HCT116 (cell line): ENCODE measurements at regions not wholly inside any gene's neighbourhood (a gene's known extent, or its start where the extent isn't known, plus 50 kb on each side); places are given as distances from the start of the nearest gene placed in this dataset.
"Not testable (repeated sequence)": the region's sequence is repeated elsewhere in the genome, so short reads cannot be mapped to it uniquely, and the experiment has no call there.

Source experiments
- ATAC-seq: fragments of 200-7000 bp; cut with Tn5 transposase; 2 replicates; pipeline ENCODE4 v1.9.1; 2020; ENCODE audit warnings: mild to moderate bottlenecking, moderate library complexity
- BruUV-seq: library from RNA; stranded (reverse); fragments of 400-500 nt; replicated peaks from 2 replicates; lab custom pipeline; 2021; lab: Mats Ljungman, UMichigan
- CTCF ChIA-PET: fragments of 300-600 bp; sonication (Branson Sonifier 250); formaldehyde crosslinking; loops from one replicate; lab custom pipeline; 2021; ENCODE audit warnings: antibody characterized with exemption; lab: Charles Lee
- POLR2A ChIA-PET: fragments of 300-600, 350-600 bp; sonication (Branson Sonifier 250); formaldehyde crosslinking; loops from one replicate; lab custom pipeline; 2021; ENCODE audit warnings: antibody characterized with exemption; lab: Charles Lee
- RAD21 ChIA-PET, 2 experiments: fragments of 300-600 bp; sonication (Branson Sonifier 250); formaldehyde crosslinking; loops; one replicate each; lab custom pipeline; 2023; ENCODE audit warnings: low total read pairs in 2 of 2; ENCODE audit not compliant: uncharacterized antibody in 2 of 2, unreplicated experiment in 2 of 2, low non-redundant PET in 1 of 2; lab: Charles Lee
- DNase-seq: peaks from one replicate; pipeline ENCODE4 v3.0.0-alpha.2; 2010; ENCODE audit warnings: low read depth, low spot score
- H2AFZ ChIP-seq: fragments of 200-600 bp; shearing (Covaris generic), sonication (generic); 2 replicates; pipeline ENCODE4 v1.6.1; 2017; ENCODE audit warnings: low read depth, mixed run types, mixed read lengths, antibody characterized with exemption, low read length; ENCODE audit not compliant: poor library complexity, severe bottlenecking
- H3K27ac ChIP-seq: 2 replicates; pipeline ENCODE4 v1.5.1; 2012; ENCODE audit warnings: low read depth, low read length
- H3K27me3 ChIP-seq: fragments of 200-600 bp; sonication (generic); 2 replicates; pipeline ENCODE4 v1.6.1; 2016; ENCODE audit warnings: mixed run types, low read length, mixed read lengths; ENCODE audit not compliant: insufficient read depth
- H3K36me3 ChIP-seq, 2 experiments: fragments of 200-500 bp in 1 of 2; fragments of 200-600 bp in 1 of 2; sonication (Bioruptor generic) in 1 of 2; sonication (generic) in 1 of 2; 2 replicates each; pipeline versions ENCODE4 v1.5.1 to v1.6.1; 2014 to 2016; ENCODE audit warnings: low read length in 2 of 2, inconsistent platforms in 1 of 2, mixed read lengths in 1 of 2, mixed run types in 1 of 2; ENCODE audit not compliant: insufficient read depth in 2 of 2, control insufficient read depth in 1 of 2
- H3K4me1 ChIP-seq, 2 experiments: fragments of 200-600 bp in 1 of 2; sonication (generic) in 1 of 2; 2 replicates each; pipeline versions ENCODE4 v1.5.1 to v1.6.1; 2012 to 2017; ENCODE audit warnings: low read length in 2 of 2, inconsistent platforms in 1 of 2, mild to moderate bottlenecking in 1 of 2, mixed read lengths in 1 of 2, mixed run types in 1 of 2, moderate library complexity in 1 of 2; ENCODE audit not compliant: insufficient read depth in 2 of 2, control insufficient read depth in 1 of 2
- H3K4me2 ChIP-seq: fragments of 200-600 bp; sonication (generic); 2 replicates; pipeline ENCODE4 v1.6.1; 2017; ENCODE audit warnings: mixed run types, low read length, mixed read lengths
- H3K4me3 ChIP-seq, 2 experiments: fragments of 200-600 bp in 1 of 2; sonication (generic) in 1 of 2; replicated peaks in 1 of 2; 2 replicates each; pipeline ENCODE4 v1.5.1; 2011 to 2016; ENCODE audit warnings: low read length in 2 of 2, control low read depth in 1 of 2, low read depth in 1 of 2, mild to moderate bottlenecking in 1 of 2, mixed read lengths in 1 of 2, mixed run types in 1 of 2
- H3K79me2 ChIP-seq: fragments of 200-600 bp; sonication (generic); 2 replicates; pipeline ENCODE4 v1.6.1; 2017; ENCODE audit warnings: mild to moderate bottlenecking, mixed run types, low read length, moderate library complexity, mixed read lengths; ENCODE audit not compliant: insufficient read depth
- H3K9ac ChIP-seq: fragments of 200-600 bp; sonication (generic); 2 replicates; pipeline ENCODE4 v1.6.1; 2016; ENCODE audit warnings: low read length, mixed read lengths
- H3K9me2 ChIP-seq: fragments of 200-600 bp; sonication (generic), shearing (Covaris generic); 2 replicates; pipeline ENCODE4 v1.6.1; 2017; ENCODE audit warnings: mixed run types, mild to moderate bottlenecking, moderate library complexity; ENCODE audit not compliant: insufficient read depth
- H3K9me3 ChIP-seq, 2 experiments: fragments of 200-500 bp in 1 of 2; fragments of 200-600 bp in 1 of 2; sonication (Bioruptor generic) in 1 of 2; sonication (generic) in 1 of 2; 2 replicates each; pipeline ENCODE4 v1.6.1; 2014 to 2017; ENCODE audit warnings: low read length in 2 of 2, mixed read lengths in 2 of 2, inconsistent platforms in 1 of 2, low read depth in 1 of 2, mild to moderate bottlenecking in 1 of 2, mixed run types in 1 of 2, moderate library complexity in 1 of 2; ENCODE audit not compliant: control insufficient read depth in 1 of 2, insufficient read depth in 1 of 2
- H4K20me1 ChIP-seq: fragments of 200-600 bp; sonication (generic), shearing (Covaris generic); 2 replicates; pipeline ENCODE4 v1.6.1; 2017; ENCODE audit warnings: mixed run types, mild to moderate bottlenecking, moderate library complexity; ENCODE audit not compliant: insufficient read depth
- CBX3 ChIP-seq: IDR thresholded peaks from 2 replicates; pipeline ENCODE4 v1.6.1; 2012; ENCODE audit warnings: low read depth
- CEBPB ChIP-seq: IDR thresholded peaks from 2 replicates; pipeline ENCODE4 v1.6.1; 2012; ENCODE audit warnings: low read depth
- CTCF ChIP-seq, 3 experiments: fragments of 200-600 bp in 1 of 3; sonication (generic) in 1 of 3; IDR thresholded peaks in 2 of 3; conservative IDR thresholded peaks in 1 of 3; 2 replicates each; pipeline ENCODE4 v1.5.1; 2012 to 2017; ENCODE audit warnings: low read depth in 2 of 3, low read length in 2 of 3, antibody characterized with exemption in 1 of 3, borderline replicate concordance in 1 of 3, control low read depth in 1 of 3, mild to moderate bottlenecking in 1 of 3, mixed read lengths in 1 of 3, mixed run types in 1 of 3, moderate library complexity in 1 of 3; ENCODE audit not compliant: insufficient read depth in 1 of 3
- EZH2 ChIP-seq: fragments of 200-600 bp; sonication (generic); IDR thresholded peaks from 2 replicates; pipeline ENCODE4 v1.6.1; 2017; ENCODE audit warnings: antibody characterized with exemption, mixed run types
- EZH2phosphoT487 ChIP-seq: fragments of 200-600 bp; IDR thresholded peaks from 2 replicates; pipeline ENCODE4 v1.6.1; 2018; ENCODE audit warnings: antibody characterized with exemption, borderline replicate concordance
- JUND ChIP-seq: IDR thresholded peaks from 2 replicates; pipeline ENCODE4 v1.6.1; 2012
- POLR2A ChIP-seq: IDR thresholded peaks from 2 replicates; pipeline ENCODE4 v1.7.0; 2011; ENCODE audit warnings: borderline replicate concordance; ENCODE audit not compliant: insufficient read depth, insufficient read length; ENCODE audit errors: extremely low read depth
- POLR2AphosphoS5 ChIP-seq: IDR thresholded peaks from 2 replicates; pipeline ENCODE4 v1.6.1; 2011; ENCODE audit warnings: mild to moderate bottlenecking, low read depth, low read length, moderate library complexity
- RAD21 ChIP-seq: IDR thresholded peaks from 2 replicates; pipeline ENCODE4 v1.6.1; 2012; ENCODE audit warnings: low read depth, mild to moderate bottlenecking
- SP1 ChIP-seq: IDR thresholded peaks from 2 replicates; pipeline ENCODE4 v1.6.1; 2012; ENCODE audit warnings: low read depth
- SRF ChIP-seq: IDR thresholded peaks from 2 replicates; pipeline ENCODE4 v1.6.1; 2012; ENCODE audit warnings: low read depth
- TCF7L2 ChIP-seq: IDR thresholded peaks from 2 replicates; pipeline ENCODE4 v1.7.0; 2011; ENCODE audit warnings: borderline replicate concordance, inconsistent platforms; ENCODE audit not compliant: insufficient read depth, insufficient read length; ENCODE audit errors: extremely low read depth
- YY1 ChIP-seq: IDR thresholded peaks from 2 replicates; pipeline ENCODE4 v1.6.1; 2011; ENCODE audit warnings: low read length, low read depth, moderate library complexity, mild to moderate bottlenecking; ENCODE audit not compliant: insufficient replicate concordance; ENCODE audit errors: extremely low read depth
- ZFX ChIP-seq: fragments of 450-650 bp; IDR thresholded peaks from 2 replicates; pipeline ENCODE4 v1.6.1; 2017
- intact Hi-C: fragments of 100-400 bp; cut with micrococcal nuclease; formaldehyde crosslinking; loops from 2 replicates; pipeline ENCODE4 v1.10.0; 2022
- TF ChIP-seq, protein P1 (sequence below): IDR thresholded peaks from 2 replicates; pipeline ENCODE4 v1.6.1; 2011; ENCODE audit warnings: mild to moderate bottlenecking, low read length, moderate library complexity; ENCODE audit not compliant: insufficient replicate concordance; ENCODE audit errors: extremely low read depth
- TF ChIP-seq, protein P2 (sequence below): IDR thresholded peaks from 2 replicates; pipeline ENCODE4 v1.6.1; 2012

DNA sequence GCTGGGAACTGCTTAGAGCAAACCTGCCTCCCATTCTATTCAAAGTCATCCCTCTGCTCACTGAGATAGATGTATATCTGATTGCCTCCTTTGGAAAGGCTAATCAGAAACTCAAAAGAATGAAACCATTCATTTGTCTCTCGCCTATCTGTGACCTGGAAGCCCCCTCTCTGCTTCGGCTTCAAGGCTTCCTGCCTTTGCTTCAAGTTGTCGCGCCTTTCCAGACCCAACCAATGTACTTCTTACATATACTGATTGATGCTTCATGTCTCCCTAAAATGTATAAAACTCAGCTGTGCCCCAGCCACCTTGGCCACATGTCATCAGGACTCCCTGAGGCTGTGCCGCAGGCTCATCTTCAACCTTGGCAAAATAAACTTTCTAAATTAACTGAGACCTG lies 111.9 kb upstream of the BMP2K start:
- H3K9ac ChIP-seq, H3K9me3 ChIP-seq, H3K4me3 ChIP-seq, POLR2A ChIA-PET, H3K4me1 ChIP-seq, BruUV-seq, ATAC-seq, H3K4me2 ChIP-seq, CTCF ChIA-PET, H3K79me2 ChIP-seq, H3K27ac ChIP-seq, intact Hi-C loops, H2AFZ ChIP-seq, H4K20me1 ChIP-seq, RAD21 ChIA-PET, H3K9me2 ChIP-seq, H3K27me3 ChIP-seq, DNase-seq, H3K36me3 ChIP-seq: not testable (repeated sequence)

DNA sequence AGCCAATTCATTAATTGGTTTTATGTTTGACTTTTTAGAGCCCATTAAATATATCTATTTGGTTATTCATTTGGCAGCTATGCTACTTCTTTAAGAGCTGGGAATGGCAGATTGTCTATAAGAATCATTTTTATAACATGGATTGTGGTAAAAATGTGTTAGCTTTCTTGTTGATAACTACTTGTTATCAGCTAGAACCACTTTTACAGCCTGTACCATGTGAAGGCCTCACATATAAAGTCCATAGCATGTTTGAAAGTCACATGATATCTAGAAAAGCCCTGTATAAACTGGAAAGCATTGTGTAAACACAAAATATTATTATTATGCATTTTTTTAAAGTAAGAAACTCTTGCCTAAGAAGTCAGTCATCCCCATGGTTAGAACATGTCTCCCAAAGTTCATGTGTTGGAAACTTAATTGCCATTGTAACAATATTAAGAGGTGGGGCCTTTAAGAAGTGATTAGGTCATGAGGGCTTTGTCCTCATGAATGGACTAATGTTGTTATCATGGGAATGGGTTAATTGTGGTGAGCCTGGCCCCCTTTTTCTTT lies 110.9 kb upstream of the BMP2K start:
- H3K79me2 ChIP-seq: no peaks in the 10 kb centered on the region
- no peaks in the 10 kb centered on the region for H3K9me2 ChIP-seq
- no peaks in the 10 kb centered on the region for H4K20me1 ChIP-seq
- no peak for DNase-seq
- no peak overlapping the region for H2AFZ ChIP-seq
- H3K36me3 ChIP-seq: no peaks in the 10 kb centered on the region
- POLR2A ChIA-PET: no interaction called here
- H3K9me3 ChIP-seq: no peaks in the 10 kb centered on the region
- no peak overlapping the region for H3K27ac ChIP-seq
- H3K9ac ChIP-seq: no peak overlapping the region
- BruUV-seq: no TSS peak
- no peak for ATAC-seq
- CTCF ChIA-PET: no interaction called here
- RAD21 ChIA-PET: no interaction called here
- H3K4me1 ChIP-seq: no peaks in the 10 kb centered on the region
- H3K27me3 ChIP-seq: no peaks in the 10 kb centered on the region
- H3K4me3 ChIP-seq: no peak overlapping the region
- no peak overlapping the region for H3K4me2 ChIP-seq
- intact Hi-C loops: no loop called here
- no peak for TF ChIP-seq JUND
- no peak for TF ChIP-seq POLR2AphosphoS5
- no peak for TF ChIP-seq SP1
- no peak for TF ChIP-seq RAD21
- TF ChIP-seq CTCF (IDR thresholded peaks at IDR 0.05 in 2 of 3, conservative IDR thresholded peaks at IDR 0.05 in 1 of 3; ENCODE audit: borderline replicate concordance in 1 of 3, insufficient read depth in 1 of 3, low read depth in 2 of 3, low read length in 2 of 3): no peak
- TF ChIP-seq CBX3: no peak
- no peak for TF ChIP-seq EZH2phosphoT487
- TF ChIP-seq, protein P1, sequence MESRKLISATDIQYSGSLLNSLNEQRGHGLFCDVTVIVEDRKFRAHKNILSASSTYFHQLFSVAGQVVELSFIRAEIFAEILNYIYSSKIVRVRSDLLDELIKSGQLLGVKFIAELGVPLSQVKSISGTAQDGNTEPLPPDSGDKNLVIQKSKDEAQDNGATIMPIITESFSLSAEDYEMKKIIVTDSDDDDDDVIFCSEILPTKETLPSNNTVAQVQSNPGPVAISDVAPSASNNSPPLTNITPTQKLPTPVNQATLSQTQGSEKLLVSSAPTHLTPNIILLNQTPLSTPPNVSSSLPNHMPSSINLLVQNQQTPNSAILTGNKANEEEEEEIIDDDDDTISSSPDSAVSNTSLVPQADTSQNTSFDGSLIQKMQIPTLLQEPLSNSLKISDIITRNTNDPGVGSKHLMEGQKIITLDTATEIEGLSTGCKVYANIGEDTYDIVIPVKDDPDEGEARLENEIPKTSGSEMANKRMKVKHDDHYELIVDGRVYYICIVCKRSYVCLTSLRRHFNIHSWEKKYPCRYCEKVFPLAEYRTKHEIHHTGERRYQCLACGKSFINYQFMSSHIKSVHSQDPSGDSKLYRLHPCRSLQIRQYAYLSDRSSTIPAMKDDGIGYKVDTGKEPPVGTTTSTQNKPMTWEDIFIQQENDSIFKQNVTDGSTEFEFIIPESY: no peak
- TF ChIP-seq EZH2: no peak
- TF ChIP-seq ZFX: no peak
- TF ChIP-seq POLR2A: no peak
- TF ChIP-seq SRF: no peak
- TF ChIP-seq TCF7L2: no peak
- TF ChIP-seq, protein P2, sequence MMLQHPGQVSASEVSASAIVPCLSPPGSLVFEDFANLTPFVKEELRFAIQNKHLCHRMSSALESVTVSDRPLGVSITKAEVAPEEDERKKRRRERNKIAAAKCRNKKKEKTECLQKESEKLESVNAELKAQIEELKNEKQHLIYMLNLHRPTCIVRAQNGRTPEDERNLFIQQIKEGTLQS: no peak
- no peak for TF ChIP-seq YY1
- no peak for TF ChIP-seq CEBPB
